ENCODE measurements at regions not wholly inside any gene's neighbourhood (a gene's known extent, or its start where the extent isn't known, plus 50 kb on each side); places are given as distances from the start of the nearest gene placed in this dataset.
"Not testable (repeated sequence)": the region's sequence is repeated elsewhere in the genome, so short reads cannot be mapped to it uniquely, and the experiment has no call there.

GRCh38 chr6:155755452-155755851 is 299.8 kb upstream of the NOX3 start:
- Histone ChIP-seq H4K20me1 (ENCODE audit: insufficient read depth, low read length) (no peaks in the 10 kb centered on the region), H3K18ac (ENCODE audit: low read depth, low read length) (no peak overlapping the region), H3K9ac (ENCODE audit: low read depth, low read length) (no peak overlapping the region), H3K14ac (replicated peaks; ENCODE audit: low read depth, low read length) (no peak overlapping the region), H4K8ac (ENCODE audit: low read depth in 2 of 2, low read length in 2 of 2) (no peak overlapping the region), H2AK5ac (ENCODE audit: low read depth, low read length) (no peak overlapping the region), H2BK20ac (ENCODE audit: low read depth, low read length) (no peak overlapping the region), H2BK120ac (ENCODE audit: low read depth, low read length) (no peak overlapping the region), H2BK5ac (ENCODE audit: low read depth, low read length, poor library complexity, severe bottlenecking) (peak overlapping the region; percentile 47), H3K9me1 (ENCODE audit: insufficient read depth, low read length) (no peaks in the 10 kb centered on the region), H3K56ac (ENCODE audit: extremely low read depth, insufficient read depth, low read length) (no peak overlapping the region), H3K27me3 (ENCODE audit: control insufficient read depth, insufficient read depth, low read length) (no peaks in the 10 kb centered on the region), H2AFZ (replicated peaks; ENCODE audit: low read length, poor library complexity) (no peak overlapping the region), H3K36me3 (ENCODE audit: control insufficient read depth, insufficient read depth, low read length) (no peaks in the 10 kb centered on the region), H4K91ac (ENCODE audit: insufficient read depth, low read depth, low read length) (no peak overlapping the region), H2BK15ac (ENCODE audit: low read depth, low read length) (no peak overlapping the region), H3K9me3 (ENCODE audit: control insufficient read depth, insufficient read depth, low read length) (peaks cover 3% of the 10 kb centered on the region; the same call in 1 of the 2 replicates), H3K4me1 (ENCODE audit: control insufficient read depth, insufficient read depth, low read length) (no peaks in the 10 kb centered on the region), H3K79me1 (ENCODE audit: low read depth in 1 of 2, low read length in 2 of 2) (no peaks in the 10 kb centered on the region), H3K23ac (ENCODE audit: low read depth, low read length) (no peak overlapping the region), H4K5ac (ENCODE audit: low read depth, low read length) (no peak overlapping the region), H3K4ac (ENCODE audit: low read depth, low read length) (no peak overlapping the region), H2AK9ac (replicated peaks; ENCODE audit: low read depth, low read length, poor library complexity) (no peak overlapping the region), H3K4me2 (ENCODE audit: low read depth, low read length) (no peak overlapping the region; the same call in 1 of the 2 replicates), H3K4me3 (ENCODE audit: insufficient read depth, low read depth, low read length) (no peak overlapping the region), H3K27ac (ENCODE audit: insufficient read depth, low read length) (no peak overlapping the region)
- TF ChIP-seq FOS (IDR thresholded peaks at IDR 0.05; ENCODE audit: low read depth, low read length), result no peak
- TF ChIP-seq SMC3 (IDR thresholded peaks at IDR 0.05; ENCODE audit: low read depth, low read length), result no peak
- ATAC-seq (ENCODE audit: low read depth) (peak; percentile 67), DNase-seq (peak; percentile 22)
- POLR2A ChIA-PET (ENCODE audit: unreplicated experiment), result no interaction called here
- in situ Hi-C loops (cut with MboI; ENCODE audit: low sequenced_read_pairs) (loop anchor here (25.0 kb wide), 1 partner anchor 418 kb away; no protein-coding TSS in a partner anchor), dilution Hi-C loops (cut with HindIII; ENCODE audit: low sequenced_read_pairs, unreplicated experiment) (no loop called here), intact Hi-C loops (cut with micrococcal nuclease) (no loop called here)
- CTCF ChIA-PET, result no interaction called here
- BruUV-seq (replicated peaks), result no TSS peak
- WGBS, 2 experiments (ENCODE audit: extremely low coverage in 2 of 2, insufficient read length in 1 of 2), result no CpG with 5 or more reads among the region's 3 CpGs

- H3K56ac ChIP-seq (ENCODE audit: extremely low read depth, insufficient read depth, low read length); H4K20me1 ChIP-seq (ENCODE audit: insufficient read depth, low read length); in situ Hi-C loops (cut with MboI; ENCODE audit: low sequenced_read_pairs): not testable (repeated sequence)
Measured at GRCh38 chr6:155748778-155749177, 293.1 kb upstream of the NOX3 start.

More at GRCh38 chr6:155748778-155749177, 293.1 kb upstream of the NOX3 start:
- CTCF ChIA-PET; H3K23ac ChIP-seq (ENCODE audit: low read depth, low read length); H3K4me2 ChIP-seq (ENCODE audit: low read depth, low read length); H2BK120ac ChIP-seq (ENCODE audit: low read depth, low read length); H4K91ac ChIP-seq (ENCODE audit: insufficient read depth, low read depth, low read length); H2BK5ac ChIP-seq (ENCODE audit: low read depth, low read length, poor library complexity, severe bottlenecking); BruUV-seq (replicated peaks); H3K4me1 ChIP-seq (ENCODE audit: control insufficient read depth, insufficient read depth, low read length); H2BK15ac ChIP-seq (ENCODE audit: low read depth, low read length); H3K9me1 ChIP-seq (ENCODE audit: insufficient read depth, low read length); H3K4ac ChIP-seq (ENCODE audit: low read depth, low read length); H4K5ac ChIP-seq (ENCODE audit: low read depth, low read length); H2AK9ac ChIP-seq (replicated peaks; ENCODE audit: low read depth, low read length, poor library complexity); H3K79me1 ChIP-seq (ENCODE audit: low read depth in 1 of 2, low read length in 2 of 2); POLR2A ChIA-PET (ENCODE audit: unreplicated experiment); H2AK5ac ChIP-seq (ENCODE audit: low read depth, low read length); H3K9me3 ChIP-seq (ENCODE audit: control insufficient read depth, insufficient read depth, low read length); H3K9ac ChIP-seq (ENCODE audit: low read depth, low read length); H3K27me3 ChIP-seq (ENCODE audit: control insufficient read depth, insufficient read depth, low read length); H3K36me3 ChIP-seq (ENCODE audit: control insufficient read depth, insufficient read depth, low read length); H2AFZ ChIP-seq (replicated peaks; ENCODE audit: low read length, poor library complexity); H3K14ac ChIP-seq (replicated peaks; ENCODE audit: low read depth, low read length); intact Hi-C loops (cut with micrococcal nuclease); H3K4me3 ChIP-seq (ENCODE audit: insufficient read depth, low read depth, low read length); H3K18ac ChIP-seq (ENCODE audit: low read depth, low read length); H3K27ac ChIP-seq (ENCODE audit: insufficient read depth, low read length); H2BK20ac ChIP-seq (ENCODE audit: low read depth, low read length); dilution Hi-C loops (cut with HindIII; ENCODE audit: low sequenced_read_pairs, unreplicated experiment); H4K8ac ChIP-seq (ENCODE audit: low read depth in 2 of 2, low read length in 2 of 2): not testable (repeated sequence)
- ATAC-seq (ENCODE audit: low read depth) (peak; percentile 53), DNase-seq (peak; percentile 38)
- whole genome bisulfite sequencing, 2 experiments (ENCODE audit: extremely low coverage in 2 of 2, insufficient read length in 1 of 2), result no CpG with 5 or more reads among the region's 3 CpGs
